PC-3 (cell line): ENCODE measurements at regions not wholly inside any gene's neighbourhood (a gene's known extent, or its start where the extent isn't known, plus 50 kb on each side); places are given as distances from the start of the nearest gene placed in this dataset.

Experiments used
- ATAC-seq: fragments of 200-7000 bp; cut with Tn5 transposase; 2 replicates; pipeline ENCODE4 v1.9.1; 2020; ENCODE audit warnings: mild to moderate bottlenecking, moderate library complexity
- BruUV-seq: library from RNA; stranded (reverse); fragments of 400-500 nt; replicated peaks from 2 replicates; lab custom pipeline; 2021; lab: Mats Ljungman, UMichigan
- CTCF ChIA-PET: fragments of 300-600 bp; sonication (Branson Sonifier 250); formaldehyde crosslinking; loops from one replicate; lab custom pipeline; 2022; ENCODE audit warnings: antibody characterized with exemption; lab: Charles Lee
- POLR2A ChIA-PET: fragments of 300-600 bp; sonication (Branson Sonifier 250); formaldehyde crosslinking; loops from one replicate; lab custom pipeline; 2022; ENCODE audit warnings: antibody characterized with exemption; ENCODE audit not compliant: unreplicated experiment; lab: Charles Lee
- DNase-seq: peaks from one replicate; pipeline ENCODE4 v3.0.0-alpha.2; 2015
- H2AFZ ChIP-seq: fragments of 300-600 bp; sonication (generic); 2 replicates; pipeline ENCODE4 v1.6.0; 2016; ENCODE audit warnings: antibody characterized with exemption, low read length
- H3F3A ChIP-seq: fragments of 300-600 bp; sonication (generic); one replicate; pipeline ENCODE4 v1.6.0; 2017; ENCODE audit warnings: antibody characterized with exemption, low read length, control low read depth, mild to moderate bottlenecking; ENCODE audit not compliant: unreplicated experiment
- H3K27ac ChIP-seq: fragments of 300-600 bp; sonication (generic); 2 replicates; pipeline ENCODE4 v1.5.1; 2016; ENCODE audit warnings: mild to moderate bottlenecking, low read length
- H3K27me3 ChIP-seq: fragments of 300-600 bp; sonication (generic); 2 replicates; pipeline ENCODE4 v1.6.1; 2016; ENCODE audit warnings: low read length, mixed read lengths
- H3K36me3 ChIP-seq: fragments of 300-600 bp; sonication (generic); 2 replicates; pipeline ENCODE4 v1.6.1; 2016; ENCODE audit warnings: low read depth, mixed run types, low read length, mixed read lengths
- H3K4me1 ChIP-seq: fragments of 300-600 bp; sonication (generic); 2 replicates; pipeline ENCODE4 v1.5.1; 2016; ENCODE audit warnings: low read length; ENCODE audit not compliant: insufficient read depth
- H3K4me2 ChIP-seq: fragments of 300-600 bp; sonication (generic); 2 replicates; pipeline ENCODE4 v1.6.0; 2016; ENCODE audit warnings: low read length
- H3K4me3 ChIP-seq: fragments of 300-600 bp; sonication (generic); 2 replicates; pipeline ENCODE4 v1.5.1; 2016; ENCODE audit warnings: mild to moderate bottlenecking, low read length, mixed read lengths
- H3K79me2 ChIP-seq: fragments of 300-600 bp; sonication (generic); 2 replicates; pipeline ENCODE4 v1.6.1; 2017; ENCODE audit warnings: low read length, mixed read lengths
- H3K9ac ChIP-seq: fragments of 300-600 bp; sonication (generic); 2 replicates; pipeline ENCODE4 v1.6.0; 2016; ENCODE audit warnings: mild to moderate bottlenecking, low read length
- H3K9me2 ChIP-seq: fragments of 300-600 bp; sonication (generic); replicated peaks from 2 replicates; pipeline ENCODE4 v1.6.1; 2016; ENCODE audit warnings: mixed run types, low read length, mixed read lengths
- H3K9me3 ChIP-seq: fragments of 300-600 bp; sonication (generic); 2 replicates; pipeline ENCODE4 v1.6.1; 2016; ENCODE audit warnings: low read length, mixed read lengths
- H4K20me1 ChIP-seq: fragments of 300-600 bp; sonication (generic); 2 replicates; pipeline ENCODE4 v1.6.1; 2016; ENCODE audit warnings: low read length, mixed read lengths
- CTCF ChIP-seq: fragments of 300-600 bp; sonication (generic); conservative IDR thresholded peaks from 2 replicates; pipeline ENCODE4 v1.5.1; 2017; ENCODE audit warnings: antibody characterized with exemption, low read depth, mild to moderate bottlenecking, low read length
- EZH2 ChIP-seq: fragments of 300-600 bp; sonication (generic); IDR thresholded peaks from one replicate; pipeline ENCODE4 v1.6.1; 2017; ENCODE audit warnings: antibody characterized with exemption, mild to moderate bottlenecking, low read length; ENCODE audit not compliant: unreplicated experiment
- EZH2phosphoT487 ChIP-seq: fragments of 300-600 bp; sonication (generic); IDR thresholded peaks from 2 replicates; pipeline ENCODE4 v1.6.1; 2018; ENCODE audit warnings: mild to moderate bottlenecking, antibody characterized with exemption, low read length, borderline replicate concordance
- intact Hi-C: fragments of 100-400 bp; cut with micrococcal nuclease; formaldehyde crosslinking; loops from 2 replicates; pipeline ENCODE4 v1.9.0; 2023

GRCh38 chr4:3655485-3655884 lies 110.7 kb upstream of the ADRA2C start:
- POLR2A ChIA-PET = no interaction called here
- H3K27me3 ChIP-seq = peaks cover 39% of the 10 kb centered on the region
- H3K36me3 ChIP-seq = no peaks in the 10 kb centered on the region
- CTCF ChIA-PET = no interaction called here
- no peak overlapping the region for H3K4me2 ChIP-seq
- no peak overlapping the region for H3K4me3 ChIP-seq
- H3K79me2 ChIP-seq = no peaks in the 10 kb centered on the region
- TF ChIP-seq EZH2 = no peak
- no peak for TF ChIP-seq CTCF
- TF ChIP-seq EZH2phosphoT487 = no peak
- H3K9me2 ChIP-seq = no peaks in the 10 kb centered on the region
- intact Hi-C loops = no loop called here
- no peaks in the 10 kb centered on the region for H3K9me3 ChIP-seq
- no peak overlapping the region for H3K27ac ChIP-seq
- no peak for ATAC-seq
- H4K20me1 ChIP-seq = no peaks in the 10 kb centered on the region
- no TSS peak for BruUV-seq
- DNase-seq = no peak
- no peak overlapping the region for H3K9ac ChIP-seq
- H3K4me1 ChIP-seq = no peaks in the 10 kb centered on the region
- H3F3A ChIP-seq = no peaks in the 10 kb centered on the region
- H2AFZ ChIP-seq = no peak overlapping the region

GRCh38 chr4:3654036-3654807 lies 112.0 kb upstream of the ADRA2C start:
- no peaks in the 10 kb centered on the region for H4K20me1 ChIP-seq
- no peaks in the 10 kb centered on the region for H3K36me3 ChIP-seq
- H3K4me1 ChIP-seq = no peaks in the 10 kb centered on the region
- H3K27ac ChIP-seq = no peak overlapping the region
- CTCF ChIA-PET = no interaction called here
- H3K79me2 ChIP-seq = no peaks in the 10 kb centered on the region
- H3K9me3 ChIP-seq = no peaks in the 10 kb centered on the region
- H2AFZ ChIP-seq = no peak overlapping the region
- POLR2A ChIA-PET = no interaction called here
- no peak overlapping the region for H3K9ac ChIP-seq
- ATAC-seq = no peak
- peaks cover 39% of the 10 kb centered on the region for H3K27me3 ChIP-seq
- no TSS peak for BruUV-seq
- intact Hi-C loops = no loop called here
- H3F3A ChIP-seq = no peaks in the 10 kb centered on the region
- TF ChIP-seq EZH2 (no peak), EZH2phosphoT487 (no peak), CTCF (no peak)
- no peaks in the 10 kb centered on the region for H3K9me2 ChIP-seq
- DNase-seq = no peak
- no peak overlapping the region for H3K4me3 ChIP-seq
- no peak overlapping the region for H3K4me2 ChIP-seq

- no peak for DNase-seq
Observed at GRCh38 chr4:3652586-3652985, 113.6 kb upstream of the ADRA2C start.

More at GRCh38 chr4:3652586-3652985, 113.6 kb upstream of the ADRA2C start:
- Histone ChIP-seq H3K36me3 (no peaks in the 10 kb centered on the region), H3K9me3 (no peaks in the 10 kb centered on the region), H3K9me2 (no peaks in the 10 kb centered on the region), H4K20me1 (no peaks in the 10 kb centered on the region), H3K27me3 (peaks cover 40% of the 10 kb centered on the region), H3K9ac (no peak overlapping the region), H3F3A (no peaks in the 10 kb centered on the region), H2AFZ (no peak overlapping the region), H3K4me1 (no peaks in the 10 kb centered on the region), H3K4me3 (no peak overlapping the region), H3K27ac (no peak overlapping the region), H3K79me2 (no peaks in the 10 kb centered on the region), H3K4me2 (no peak overlapping the region)
- ATAC-seq = no peak
- no TSS peak for BruUV-seq
- CTCF ChIA-PET = no interaction called here
- POLR2A ChIA-PET = no interaction called here
- intact Hi-C loops = no loop called here
- TF ChIP-seq CTCF (no peak), EZH2 (no peak), EZH2phosphoT487 (no peak)
